IMR-90 (cell line): ENCODE measurements at regions not wholly inside any gene's neighbourhood (a gene's known extent, or its start where the extent isn't known, plus 50 kb on each side); places are given as distances from the start of the nearest gene placed in this dataset.

Experiments used
- ATAC-seq: fragments of 200-7000 bp; cut with Tn5 transposase; 2 replicates; pipeline ENCODE4 v1.9.1; 2020; ENCODE audit warnings: low read depth, mild to moderate bottlenecking, moderate library complexity
- BruUV-seq: library from RNA; stranded (reverse); fragments of 400-500 nt; replicated peaks from 2 replicates; lab custom pipeline; 2021; lab: Mats Ljungman, UMichigan
- CTCF ChIA-PET: fragments of 300-600 bp; formaldehyde crosslinking; extraction: SDS; loops from one replicate; lab custom pipeline; 2021; ENCODE audit warnings: antibody characterized with exemption; lab: Yijun Ruan, JAX
- POLR2A ChIA-PET: fragments of 300-600 bp; sonication (Branson Sonifier 250); formaldehyde crosslinking; loops from one replicate; lab custom pipeline; 2022; ENCODE audit warnings: antibody characterized with exemption; ENCODE audit not compliant: unreplicated experiment; lab: Charles Lee
- DNase-seq: peaks from one replicate; pipeline ENCODE4 v3.0.0; 2013
- H2AFZ ChIP-seq: replicated peaks from 2 replicates; pipeline ENCODE3; 2013; ENCODE audit warnings: low read length, mild to moderate bottlenecking; ENCODE audit not compliant: poor library complexity
- H2AK5ac ChIP-seq: 2 replicates; pipeline ENCODE4 v1.6.1; 2013; ENCODE audit warnings: low read depth, low read length, inconsistent platforms
- H2AK9ac ChIP-seq: replicated peaks from 2 replicates; pipeline ENCODE3; 2013; ENCODE audit warnings: mild to moderate bottlenecking, low read depth, low read length, moderate library complexity; ENCODE audit not compliant: poor library complexity
- H2BK120ac ChIP-seq: 2 replicates; pipeline ENCODE4 v1.6.1; 2013; ENCODE audit warnings: low read depth, low read length, inconsistent platforms
- H2BK15ac ChIP-seq: 3 replicates; pipeline ENCODE4 v1.6.1; 2013; ENCODE audit warnings: low read depth, low read length, inconsistent platforms
- H2BK20ac ChIP-seq: 2 replicates; pipeline ENCODE4 v1.6.1; 2013; ENCODE audit warnings: low read depth, mild to moderate bottlenecking, inconsistent platforms, low read length, moderate library complexity
- H2BK5ac ChIP-seq: 2 replicates; pipeline ENCODE4 v1.6.1; 2013; ENCODE audit warnings: mild to moderate bottlenecking, low read depth, low read length, inconsistent platforms; ENCODE audit not compliant: poor library complexity, severe bottlenecking
- H3K14ac ChIP-seq: replicated peaks from 2 replicates; pipeline ENCODE4 v1.6.1; 2013; ENCODE audit warnings: low read depth, low read length, inconsistent platforms
- H3K18ac ChIP-seq: 2 replicates; pipeline ENCODE4 v1.6.1; 2013; ENCODE audit warnings: low read depth, low read length, control low read depth
- H3K23ac ChIP-seq: 2 replicates; pipeline ENCODE4 v1.6.1; 2013; ENCODE audit warnings: low read depth, low read length, inconsistent platforms
- H3K27ac ChIP-seq: 2 replicates; pipeline ENCODE4 v1.5.1; 2013; ENCODE audit warnings: mild to moderate bottlenecking, control low read depth, low read length; ENCODE audit not compliant: insufficient read depth
- H3K27me3 ChIP-seq: 2 replicates; pipeline ENCODE4 v1.6.1; 2013; ENCODE audit warnings: low read length; ENCODE audit not compliant: control insufficient read depth, insufficient read depth
- H3K36me3 ChIP-seq: 2 replicates; pipeline ENCODE4 v1.6.1; 2013; ENCODE audit warnings: low read length, mixed read lengths; ENCODE audit not compliant: control insufficient read depth, insufficient read depth
- H3K4ac ChIP-seq: 2 replicates; pipeline ENCODE4 v1.6.1; 2013; ENCODE audit warnings: low read depth, low read length, inconsistent platforms
- H3K4me1 ChIP-seq: 2 replicates; pipeline ENCODE4 v1.6.1; 2013; ENCODE audit warnings: low read length, mixed read lengths; ENCODE audit not compliant: control insufficient read depth, insufficient read depth
- H3K4me2 ChIP-seq: 2 replicates; pipeline ENCODE4 v1.6.1; 2013; ENCODE audit warnings: low read depth, mild to moderate bottlenecking, control low read depth, low read length, moderate library complexity
- H3K4me3 ChIP-seq: 2 replicates; pipeline ENCODE4 v1.5.1; 2013; ENCODE audit warnings: low read depth, mild to moderate bottlenecking, control low read depth, low read length, moderate library complexity; ENCODE audit not compliant: insufficient read depth
- H3K56ac ChIP-seq: 2 replicates; pipeline ENCODE4 v1.6.1; 2013; ENCODE audit warnings: low read length, inconsistent platforms; ENCODE audit not compliant: insufficient read depth; ENCODE audit errors: extremely low read depth
- H3K79me1 ChIP-seq, 2 experiments: 2 replicates each; pipeline ENCODE4 v1.6.1; 2013; ENCODE audit warnings: low read length in 2 of 2, inconsistent platforms in 1 of 2, low read depth in 1 of 2
- H3K9ac ChIP-seq: 2 replicates; pipeline ENCODE4 v1.6.1; 2013; ENCODE audit warnings: low read depth, low read length, control low read depth
- H3K9me1 ChIP-seq: 2 replicates; pipeline ENCODE4 v1.6.1; 2013; ENCODE audit warnings: low read length, inconsistent platforms; ENCODE audit not compliant: insufficient read depth
- H3K9me3 ChIP-seq: 2 replicates; pipeline ENCODE4 v1.6.1; 2013; ENCODE audit warnings: low read length; ENCODE audit not compliant: control insufficient read depth, insufficient read depth
- H4K20me1 ChIP-seq: 2 replicates; pipeline ENCODE4 v1.6.1; 2013; ENCODE audit warnings: low read length, inconsistent platforms; ENCODE audit not compliant: insufficient read depth
- H4K5ac ChIP-seq: 2 replicates; pipeline ENCODE4 v1.6.1; 2013; ENCODE audit warnings: mild to moderate bottlenecking, low read depth, low read length, control low read depth
- H4K8ac ChIP-seq, 2 experiments: 2 replicates each; pipeline ENCODE4 v1.6.1; 2013; ENCODE audit warnings: low read depth in 2 of 2, low read length in 2 of 2, control low read depth in 1 of 2, inconsistent platforms in 1 of 2
- H4K91ac ChIP-seq: 2 replicates; pipeline ENCODE4 v1.6.1; 2013; ENCODE audit warnings: low read depth, low read length, inconsistent platforms; ENCODE audit not compliant: insufficient read depth
- BHLHE40 ChIP-seq: fragments of 150-350 bp; IDR thresholded peaks from 2 replicates; pipeline ENCODE4 v1.6.1; 2016; ENCODE audit warnings: mild to moderate bottlenecking, low read depth, low read length
- CEBPB ChIP-seq: IDR thresholded peaks from 2 replicates; pipeline ENCODE4 v1.6.1; 2012; ENCODE audit warnings: low read depth, low read length, improper control_type of control experiment
- CHD1 ChIP-seq: IDR thresholded peaks from 2 replicates; pipeline ENCODE4 v1.6.1; 2012; ENCODE audit warnings: low read depth, low read length, improper control_type of control experiment
- FOS ChIP-seq: fragments of 150-350 bp; IDR thresholded peaks from 2 replicates; pipeline ENCODE4 v1.6.1; 2016; ENCODE audit warnings: low read depth, low read length
- MAZ ChIP-seq: IDR thresholded peaks from 2 replicates; pipeline ENCODE4 v1.6.1; 2012; ENCODE audit warnings: low read depth, mild to moderate bottlenecking, low read length, improper control_type of control experiment, moderate library complexity, borderline replicate concordance
- MXI1 ChIP-seq: IDR thresholded peaks from 2 replicates; pipeline ENCODE4 v1.6.1; 2012; ENCODE audit warnings: low read depth, mild to moderate bottlenecking, low read length, moderate library complexity, borderline replicate concordance
- NFE2L2 ChIP-seq: fragments of 150-350 bp; IDR thresholded peaks from 2 replicates; pipeline ENCODE4 v1.6.1; 2016; ENCODE audit warnings: low read depth, mild to moderate bottlenecking, low read length
- POLR2A ChIP-seq: IDR thresholded peaks from 2 replicates; pipeline ENCODE4 v1.6.1; 2012; ENCODE audit warnings: mild to moderate bottlenecking, low read depth, low read length
- RAD21 ChIP-seq: IDR thresholded peaks from 2 replicates; pipeline ENCODE4 v1.6.1; 2012; ENCODE audit warnings: low read length, improper control_type of control experiment
- RCOR1 ChIP-seq: IDR thresholded peaks from 2 replicates; pipeline ENCODE4 v1.6.1; 2012; ENCODE audit warnings: mild to moderate bottlenecking, low read length, improper control_type of control experiment; ENCODE audit not compliant: insufficient replicate concordance
- SMC3 ChIP-seq: fragments of 150-350 bp; IDR thresholded peaks from 2 replicates; pipeline ENCODE4 v1.6.1; 2016; ENCODE audit warnings: low read depth, mild to moderate bottlenecking, antibody characterized with exemption, low read length, moderate library complexity
- WGBS, 2 experiments: methylation state at CpG; one replicate each; pipeline versions ENCODE4 v1.1.5 to v1.1.7; 2013; ENCODE audit warnings: missing lambda C conversion rate in 2 of 2; ENCODE audit not compliant: insufficient read length in 1 of 2; ENCODE audit errors: extremely low coverage in 2 of 2; 5-methylcytosine and 5-hydroxymethylcytosine counted together
- dilution Hi-C: fragments of 300-500 bp; cut with HindIII; formaldehyde crosslinking; loops from one replicate; pipeline ENCODE4 v1.14.3; 2018; ENCODE audit warnings: low sequenced_read_pairs; ENCODE audit not compliant: unreplicated experiment
- in situ Hi-C: fragments of 300-500 bp; cut with MboI; formaldehyde crosslinking; loops from 3 replicates; pipeline ENCODE4 v1.14.3; 2019; ENCODE audit warnings: low sequenced_read_pairs, inconsistent platforms, mixed read lengths
- intact Hi-C: fragments of 100-400 bp; cut with micrococcal nuclease; formaldehyde crosslinking; loops from 2 replicates; pipeline ENCODE4 v1.10.0; 2022
- TF ChIP-seq, protein P1 (sequence below): conservative IDR thresholded peaks from 2 replicates; pipeline ENCODE4 v1.5.1; 2012; ENCODE audit warnings: mild to moderate bottlenecking, low read depth, low read length, improper control_type of control experiment
- TF ChIP-seq, protein P2 (sequence below): fragments of 150-350 bp; IDR thresholded peaks from 2 replicates; pipeline ENCODE4 v1.6.1; 2017; ENCODE audit warnings: mild to moderate bottlenecking, antibody characterized with exemption, low read length, low read depth
- TF ChIP-seq, protein P3 (sequence below): fragments of 150-350 bp; IDR thresholded peaks from 2 replicates; pipeline ENCODE4 v1.6.1; 2016; ENCODE audit warnings: low read depth, mild to moderate bottlenecking, low read length, moderate library complexity, borderline replicate concordance

DNA sequence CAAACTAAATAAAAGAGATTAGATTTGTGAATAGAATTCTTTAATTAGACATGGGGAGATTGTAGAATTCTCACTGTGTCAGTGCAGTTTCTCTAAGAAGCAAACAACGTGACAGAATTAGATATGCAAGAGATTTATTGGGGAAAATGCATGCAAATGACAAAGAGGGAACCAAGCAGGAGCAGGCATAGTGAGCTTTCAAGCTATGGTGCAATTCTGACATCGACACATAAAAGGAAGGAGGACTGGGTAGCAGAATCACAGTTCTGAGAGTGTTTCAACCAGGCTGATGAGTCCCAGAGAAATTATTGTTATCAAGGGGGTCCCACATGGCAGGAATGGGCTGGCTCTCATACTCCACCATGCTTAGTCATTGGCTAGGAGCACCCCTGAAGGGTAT is 338.4 kb downstream of the FIGN start:
- Histone ChIP-seq H4K91ac (no peak overlapping the region), H2AK5ac (no peak overlapping the region), H2AFZ (no peak overlapping the region), H3K23ac (no peak overlapping the region), H2BK5ac (no peak overlapping the region), H3K4me1 (no peaks in the 10 kb centered on the region), H3K18ac (no peak overlapping the region), H3K27ac (no peak overlapping the region), H2BK15ac (no peak overlapping the region), H3K4ac (no peak overlapping the region), H3K36me3 (no peaks in the 10 kb centered on the region), H2AK9ac (no peak overlapping the region), H3K79me1 (no peaks in the 10 kb centered on the region), H3K14ac (no peak overlapping the region), H4K5ac (no peak overlapping the region), H2BK120ac (no peak overlapping the region), H4K20me1 (no peaks in the 10 kb centered on the region), H4K8ac (no peak overlapping the region), H3K4me3 (no peak overlapping the region), H3K27me3 (no peaks in the 10 kb centered on the region), H3K9me1 (no peaks in the 10 kb centered on the region), H3K9me3 (no peaks in the 10 kb centered on the region), H3K4me2 (no peak overlapping the region), H3K56ac (no peak overlapping the region), H3K9ac (no peak overlapping the region), H2BK20ac (no peak overlapping the region)
- DNase-seq (no peak), ATAC-seq (no peak)
- TF ChIP-seq NFE2L2 = no peak
- no peak for TF ChIP-seq FOS
- no peak for TF ChIP-seq MAZ
- no peak for TF ChIP-seq RCOR1
- no peak for TF ChIP-seq POLR2A
- TF ChIP-seq RAD21 = no peak
- TF ChIP-seq, protein P1, sequence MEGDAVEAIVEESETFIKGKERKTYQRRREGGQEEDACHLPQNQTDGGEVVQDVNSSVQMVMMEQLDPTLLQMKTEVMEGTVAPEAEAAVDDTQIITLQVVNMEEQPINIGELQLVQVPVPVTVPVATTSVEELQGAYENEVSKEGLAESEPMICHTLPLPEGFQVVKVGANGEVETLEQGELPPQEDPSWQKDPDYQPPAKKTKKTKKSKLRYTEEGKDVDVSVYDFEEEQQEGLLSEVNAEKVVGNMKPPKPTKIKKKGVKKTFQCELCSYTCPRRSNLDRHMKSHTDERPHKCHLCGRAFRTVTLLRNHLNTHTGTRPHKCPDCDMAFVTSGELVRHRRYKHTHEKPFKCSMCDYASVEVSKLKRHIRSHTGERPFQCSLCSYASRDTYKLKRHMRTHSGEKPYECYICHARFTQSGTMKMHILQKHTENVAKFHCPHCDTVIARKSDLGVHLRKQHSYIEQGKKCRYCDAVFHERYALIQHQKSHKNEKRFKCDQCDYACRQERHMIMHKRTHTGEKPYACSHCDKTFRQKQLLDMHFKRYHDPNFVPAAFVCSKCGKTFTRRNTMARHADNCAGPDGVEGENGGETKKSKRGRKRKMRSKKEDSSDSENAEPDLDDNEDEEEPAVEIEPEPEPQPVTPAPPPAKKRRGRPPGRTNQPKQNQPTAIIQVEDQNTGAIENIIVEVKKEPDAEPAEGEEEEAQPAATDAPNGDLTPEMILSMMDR = no peak
- TF ChIP-seq SMC3 = no peak
- TF ChIP-seq BHLHE40 = no peak
- TF ChIP-seq, protein P2, sequence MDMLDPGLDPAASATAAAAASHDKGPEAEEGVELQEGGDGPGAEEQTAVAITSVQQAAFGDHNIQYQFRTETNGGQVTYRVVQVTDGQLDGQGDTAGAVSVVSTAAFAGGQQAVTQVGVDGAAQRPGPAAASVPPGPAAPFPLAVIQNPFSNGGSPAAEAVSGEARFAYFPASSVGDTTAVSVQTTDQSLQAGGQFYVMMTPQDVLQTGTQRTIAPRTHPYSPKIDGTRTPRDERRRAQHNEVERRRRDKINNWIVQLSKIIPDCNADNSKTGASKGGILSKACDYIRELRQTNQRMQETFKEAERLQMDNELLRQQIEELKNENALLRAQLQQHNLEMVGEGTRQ = no peak
- no peak for TF ChIP-seq CEBPB
- no peak for TF ChIP-seq MXI1
- no peak for TF ChIP-seq CHD1
- TF ChIP-seq, protein P3, sequence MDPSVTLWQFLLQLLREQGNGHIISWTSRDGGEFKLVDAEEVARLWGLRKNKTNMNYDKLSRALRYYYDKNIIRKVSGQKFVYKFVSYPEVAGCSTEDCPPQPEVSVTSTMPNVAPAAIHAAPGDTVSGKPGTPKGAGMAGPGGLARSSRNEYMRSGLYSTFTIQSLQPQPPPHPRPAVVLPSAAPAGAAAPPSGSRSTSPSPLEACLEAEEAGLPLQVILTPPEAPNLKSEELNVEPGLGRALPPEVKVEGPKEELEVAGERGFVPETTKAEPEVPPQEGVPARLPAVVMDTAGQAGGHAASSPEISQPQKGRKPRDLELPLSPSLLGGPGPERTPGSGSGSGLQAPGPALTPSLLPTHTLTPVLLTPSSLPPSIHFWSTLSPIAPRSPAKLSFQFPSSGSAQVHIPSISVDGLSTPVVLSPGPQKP = no peak
- intact Hi-C loops = no loop called here
- CTCF ChIA-PET = interaction anchor here (1.1 kb wide), 1 partner anchor 481 kb away, joined by 3 read pairs; no protein-coding TSS in a partner anchor
- dilution Hi-C loops = no loop called here
- 0% methylated on average over 1 of the region's 2 CpGs; no CpG with 5 or more reads in 1 of the 2 experiments for WGBS, 2 experiments
- in situ Hi-C loops = no loop called here
- POLR2A ChIA-PET = no interaction called here
- no TSS peak for BruUV-seq
